ENCODE measurements at regions not wholly inside any gene's neighbourhood (a gene's known extent, or its start where the extent isn't known, plus 50 kb on each side); places are given as distances from the start of the nearest gene placed in this dataset.

DNA sequence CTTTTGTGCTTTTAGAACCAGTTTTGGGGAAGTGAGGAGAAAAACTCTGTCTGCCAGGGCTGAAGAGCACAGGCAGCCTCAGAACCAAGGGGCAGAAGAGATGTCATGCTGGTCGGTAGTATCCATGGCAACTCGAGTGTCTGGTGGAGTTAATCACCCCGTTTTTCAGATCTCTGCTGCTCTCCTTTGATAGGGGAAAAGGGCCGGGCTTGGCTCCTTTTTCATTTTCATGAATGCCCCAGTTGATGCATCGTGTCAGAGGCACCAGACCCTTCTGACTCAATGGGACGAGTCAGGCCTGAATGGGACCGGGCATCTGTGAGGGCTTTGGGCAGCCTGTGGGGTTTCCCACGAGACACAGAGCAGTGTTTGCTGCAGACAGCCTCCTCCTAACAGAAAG is 304.6 kb downstream of the ABCC12 start:
- in situ Hi-C loops (cut with HindIII; ENCODE audit: extremely low pct_ligation_motif_present, low pct_unique_long_range_greater_than_20kb) = no loop called here
- no peak overlapping the region for H3K4me2 ChIP-seq (ENCODE audit: low read depth, low read length)
- ATAC-seq (no peak), DNase-seq (ENCODE audit: low spot score) (no peak), FAIRE-seq (no peak)
- no peaks in the 10 kb centered on the region for H3K36me3 ChIP-seq (replicated peaks in 1 of 2; ENCODE audit: control insufficient read depth in 1 of 2, insufficient read depth in 2 of 2, low read length in 2 of 2)
- H2AFZ ChIP-seq (ENCODE audit: low read length) = no peak overlapping the region
- no peaks in the 10 kb centered on the region for H4K20me1 ChIP-seq (ENCODE audit: insufficient read depth, low read length)
- WGBS (ENCODE audit: low lambda C conversion rate) = 2% methylated on average over 8 of the region's 8 CpGs
- intact Hi-C loops (cut with micrococcal nuclease; ENCODE audit: unreplicated experiment) = no loop called here
- H3K27me3 ChIP-seq (ENCODE audit: control insufficient read depth in 1 of 2, insufficient read depth in 2 of 2, low read length in 2 of 2) = peaks cover 0 to 3% of the 10 kb centered on the region in 2 experiments; a peak in 1 of 5 replicates
- ChIA-PET POLR2A (no interaction called here), CTCF (ENCODE audit: low intra/inter-chr PET ratio, low total read pairs) (no interaction called here)
- no peaks in the 10 kb centered on the region for H3K4me1 ChIP-seq (ENCODE audit: insufficient read depth, low read length)
- no peaks in the 10 kb centered on the region for H3K9me3 ChIP-seq (ENCODE audit: low read length)
- no peak overlapping the region for H3K9ac ChIP-seq (ENCODE audit: insufficient read depth, low read depth, low read length)
- no peak overlapping the region for H3K4me3 ChIP-seq (replicated peaks in 1 of 3; ENCODE audit: insufficient read depth in 1 of 3, low read depth in 2 of 3, low read length in 3 of 3)
- no peaks in the 10 kb centered on the region for H3K79me2 ChIP-seq (ENCODE audit: insufficient read depth, low read length)
- BruUV-seq (replicated peaks) = no TSS peak
- no peak overlapping the region for H3K27ac ChIP-seq (ENCODE audit: extremely low read length, insufficient read depth, low read length)
- TF ChIP-seq, protein P1, sequence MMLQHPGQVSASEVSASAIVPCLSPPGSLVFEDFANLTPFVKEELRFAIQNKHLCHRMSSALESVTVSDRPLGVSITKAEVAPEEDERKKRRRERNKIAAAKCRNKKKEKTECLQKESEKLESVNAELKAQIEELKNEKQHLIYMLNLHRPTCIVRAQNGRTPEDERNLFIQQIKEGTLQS (CRISPR knock-in tag; IDR thresholded peaks at IDR 0.05) = no peak
- TF ChIP-seq MAZ (IDR thresholded peaks at IDR 0.05; ENCODE audit: borderline replicate concordance, low read depth, low read length) (no peak), MAZ (CRISPR knock-in tag; IDR thresholded peaks at IDR 0.05; ENCODE audit: low read depth) (no peak), ZSCAN25 (CRISPR knock-in tag; IDR thresholded peaks at IDR 0.05) (no peak), ZNF615 (CRISPR knock-in tag; IDR thresholded peaks at IDR 0.05; ENCODE audit: borderline replicate concordance) (no peak), ZNF775 (CRISPR knock-in tag; IDR thresholded peaks at IDR 0.05; ENCODE audit: borderline replicate concordance) (no peak), RAD51 (IDR thresholded peaks at IDR 0.05; ENCODE audit: borderline replicate concordance) (no peak), RBM39 (IDR thresholded peaks at IDR 0.05; ENCODE audit: low read depth, low read length, poor library complexity, severe bottlenecking) (no peak), ZNF629 (CRISPR knock-in tag; conservative IDR thresholded peaks at IDR 0.05) (no peak), RXRA (CRISPR knock-in tag; IDR thresholded peaks at IDR 0.05) (no peak), WIZ (CRISPR knock-in tag; IDR thresholded peaks at IDR 0.05) (no peak), NR3C1 (CRISPR knock-in tag; IDR thresholded peaks at IDR 0.05) (no peak), TCF7 (IDR thresholded peaks at IDR 0.05; ENCODE audit: low read depth) (no peak), ZNF432 (CRISPR knock-in tag; IDR thresholded peaks at IDR 0.05; ENCODE audit: borderline replicate concordance) (no peak), ZFYVE20 (CRISPR knock-in tag; IDR thresholded peaks at IDR 0.05; ENCODE audit: borderline replicate concordance, low read depth) (no peak)
- TF ChIP-seq, protein P2, sequence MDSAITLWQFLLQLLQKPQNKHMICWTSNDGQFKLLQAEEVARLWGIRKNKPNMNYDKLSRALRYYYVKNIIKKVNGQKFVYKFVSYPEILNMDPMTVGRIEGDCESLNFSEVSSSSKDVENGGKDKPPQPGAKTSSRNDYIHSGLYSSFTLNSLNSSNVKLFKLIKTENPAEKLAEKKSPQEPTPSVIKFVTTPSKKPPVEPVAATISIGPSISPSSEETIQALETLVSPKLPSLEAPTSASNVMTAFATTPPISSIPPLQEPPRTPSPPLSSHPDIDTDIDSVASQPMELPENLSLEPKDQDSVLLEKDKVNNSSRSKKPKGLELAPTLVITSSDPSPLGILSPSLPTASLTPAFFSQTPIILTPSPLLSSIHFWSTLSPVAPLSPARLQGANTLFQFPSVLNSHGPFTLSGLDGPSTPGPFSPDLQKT (CRISPR knock-in tag; IDR thresholded peaks at IDR 0.05; ENCODE audit: borderline replicate concordance) = no peak
- TF ChIP-seq, protein P3, sequence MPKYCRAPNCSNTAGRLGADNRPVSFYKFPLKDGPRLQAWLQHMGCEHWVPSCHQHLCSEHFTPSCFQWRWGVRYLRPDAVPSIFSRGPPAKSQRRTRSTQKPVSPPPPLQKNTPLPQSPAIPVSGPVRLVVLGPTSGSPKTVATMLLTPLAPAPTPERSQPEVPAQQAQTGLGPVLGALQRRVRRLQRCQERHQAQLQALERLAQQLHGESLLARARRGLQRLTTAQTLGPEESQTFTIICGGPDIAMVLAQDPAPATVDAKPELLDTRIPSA (CRISPR knock-in tag; IDR thresholded peaks at IDR 0.05; ENCODE audit: borderline replicate concordance) = no peak
- TF ChIP-seq, protein P4, sequence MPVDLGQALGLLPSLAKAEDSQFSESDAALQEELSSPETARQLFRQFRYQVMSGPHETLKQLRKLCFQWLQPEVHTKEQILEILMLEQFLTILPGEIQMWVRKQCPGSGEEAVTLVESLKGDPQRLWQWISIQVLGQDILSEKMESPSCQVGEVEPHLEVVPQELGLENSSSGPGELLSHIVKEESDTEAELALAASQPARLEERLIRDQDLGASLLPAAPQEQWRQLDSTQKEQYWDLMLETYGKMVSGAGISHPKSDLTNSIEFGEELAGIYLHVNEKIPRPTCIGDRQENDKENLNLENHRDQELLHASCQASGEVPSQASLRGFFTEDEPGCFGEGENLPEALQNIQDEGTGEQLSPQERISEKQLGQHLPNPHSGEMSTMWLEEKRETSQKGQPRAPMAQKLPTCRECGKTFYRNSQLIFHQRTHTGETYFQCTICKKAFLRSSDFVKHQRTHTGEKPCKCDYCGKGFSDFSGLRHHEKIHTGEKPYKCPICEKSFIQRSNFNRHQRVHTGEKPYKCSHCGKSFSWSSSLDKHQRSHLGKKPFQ (CRISPR knock-in tag; IDR thresholded peaks at IDR 0.05; ENCODE audit: insufficient replicate concordance) = no peak
- TF ChIP-seq, protein P5, sequence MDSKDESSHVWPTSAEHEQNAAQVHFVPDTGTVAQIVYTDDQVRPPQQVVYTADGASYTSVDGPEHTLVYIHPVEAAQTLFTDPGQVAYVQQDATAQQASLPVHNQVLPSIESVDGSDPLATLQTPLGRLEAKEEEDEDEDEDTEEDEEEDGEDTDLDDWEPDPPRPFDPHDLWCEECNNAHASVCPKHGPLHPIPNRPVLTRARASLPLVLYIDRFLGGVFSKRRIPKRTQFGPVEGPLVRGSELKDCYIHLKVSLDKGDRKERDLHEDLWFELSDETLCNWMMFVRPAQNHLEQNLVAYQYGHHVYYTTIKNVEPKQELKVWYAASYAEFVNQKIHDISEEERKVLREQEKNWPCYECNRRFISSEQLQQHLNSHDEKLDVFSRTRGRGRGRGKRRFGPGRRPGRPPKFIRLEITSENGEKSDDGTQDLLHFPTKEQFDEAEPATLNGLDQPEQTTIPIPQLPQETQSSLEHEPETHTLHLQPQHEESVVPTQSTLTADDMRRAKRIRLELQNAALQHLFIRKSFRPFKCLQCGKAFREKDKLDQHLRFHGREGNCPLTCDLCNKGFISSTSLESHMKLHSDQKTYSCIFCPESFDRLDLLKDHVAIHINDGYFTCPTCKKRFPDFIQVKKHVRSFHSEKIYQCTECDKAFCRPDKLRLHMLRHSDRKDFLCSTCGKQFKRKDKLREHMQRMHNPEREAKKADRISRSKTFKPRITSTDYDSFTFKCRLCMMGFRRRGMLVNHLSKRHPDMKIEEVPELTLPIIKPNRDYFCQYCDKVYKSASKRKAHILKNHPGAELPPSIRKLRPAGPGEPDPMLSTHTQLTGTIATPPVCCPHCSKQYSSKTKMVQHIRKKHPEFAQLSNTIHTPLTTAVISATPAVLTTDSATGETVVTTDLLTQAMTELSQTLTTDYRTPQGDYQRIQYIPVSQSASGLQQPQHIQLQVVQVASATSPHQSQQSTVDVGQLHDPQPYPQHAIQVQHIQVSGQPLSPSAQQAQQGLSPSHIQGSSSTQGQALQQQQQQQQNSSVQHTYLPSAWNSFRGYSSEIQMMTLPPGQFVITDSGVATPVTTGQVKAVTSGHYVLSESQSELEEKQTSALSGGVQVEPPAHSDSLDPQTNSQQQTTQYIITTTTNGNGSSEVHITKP (CRISPR knock-in tag; IDR thresholded peaks at IDR 0.05; ENCODE audit: low read depth) = no peak
